ENCODE measurements at regions not wholly inside any gene's neighbourhood (a gene's known extent, or its start where the extent isn't known, plus 50 kb on each side); places are given as distances from the start of the nearest gene placed in this dataset.

GRCh38 chr3:117018655-117019054 is 309.1 kb downstream of the TUSC7 start:
- TF ChIP-seq POLR2A (IDR thresholded peaks at IDR 0.05): no peak
- no peak for TF ChIP-seq CTCF (IDR thresholded peaks at IDR 0.05)
- TF ChIP-seq POLR2AphosphoS5 (IDR thresholded peaks at IDR 0.05): no peak

All from transverse colon (tissue), 4 donors.